COR-L47 (cell line): ENCODE measurements at regions not wholly inside any gene's neighbourhood (a gene's known extent, or its start where the extent isn't known, plus 50 kb on each side); places are given as distances from the start of the nearest gene placed in this dataset.

Source experiments
- DNase-seq: peaks from one replicate; lab custom pipeline; 2025; lab: John Stamatoyannopoulos, UW

DNA sequence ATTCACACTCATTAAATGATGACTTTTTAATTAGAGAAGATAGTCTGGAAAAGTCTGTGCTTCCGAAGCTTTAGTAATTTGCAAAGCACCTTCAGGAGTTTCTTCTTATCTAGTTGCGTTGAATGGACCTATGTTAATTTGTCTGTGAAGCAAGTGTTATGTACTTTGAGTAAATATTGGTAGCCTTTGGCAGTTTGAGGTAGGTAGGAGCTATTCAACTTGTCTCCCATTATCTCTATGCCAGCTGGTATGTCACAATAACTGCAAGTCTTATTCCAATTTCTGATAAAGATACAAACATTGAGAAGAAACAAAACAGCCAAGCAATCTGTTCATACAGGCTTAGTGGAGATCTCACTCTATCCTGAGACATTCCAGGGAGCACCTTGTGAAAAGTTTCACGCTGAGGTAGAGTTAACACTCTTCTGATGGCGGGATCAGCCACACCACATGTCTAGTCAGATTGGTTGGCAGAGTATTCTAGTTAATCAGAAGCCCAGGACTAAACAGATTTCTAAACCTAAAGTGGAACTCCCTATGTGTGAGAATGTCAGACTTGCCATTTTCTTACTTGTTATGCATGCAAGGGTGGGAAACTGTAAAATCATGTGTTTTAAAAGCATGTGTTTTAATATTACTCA is 219.8 kb upstream of the MANEA start:
- DNase-seq = no peak

DNA sequence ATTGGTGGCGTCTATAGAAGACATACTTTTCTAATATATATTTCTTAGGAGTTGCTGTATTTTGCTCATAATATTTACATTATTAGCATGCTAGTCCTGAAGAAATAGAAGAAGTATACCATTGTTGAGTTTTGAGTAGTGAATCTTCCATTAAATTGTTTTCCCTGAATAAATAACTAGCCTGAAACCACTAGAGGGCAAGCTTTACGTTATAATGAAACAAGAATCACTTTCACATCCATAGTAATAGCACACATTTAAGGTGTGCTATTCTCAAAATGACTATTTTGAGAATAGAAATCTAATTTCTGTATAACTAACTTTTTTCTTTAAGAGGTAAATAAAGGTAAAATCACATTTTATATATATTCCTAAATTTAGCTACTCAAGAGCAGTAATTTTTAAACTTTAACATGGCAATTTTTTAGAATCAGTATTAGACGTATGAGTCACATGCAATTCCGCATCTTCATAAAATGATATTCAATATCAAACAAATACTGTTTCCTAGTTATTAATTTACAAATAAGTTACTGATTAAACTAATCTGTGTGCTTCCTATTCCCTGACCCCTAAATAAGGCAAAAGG is 213.2 kb upstream of the MANEA start:
- DNase-seq = peak; percentile 33

DNA sequence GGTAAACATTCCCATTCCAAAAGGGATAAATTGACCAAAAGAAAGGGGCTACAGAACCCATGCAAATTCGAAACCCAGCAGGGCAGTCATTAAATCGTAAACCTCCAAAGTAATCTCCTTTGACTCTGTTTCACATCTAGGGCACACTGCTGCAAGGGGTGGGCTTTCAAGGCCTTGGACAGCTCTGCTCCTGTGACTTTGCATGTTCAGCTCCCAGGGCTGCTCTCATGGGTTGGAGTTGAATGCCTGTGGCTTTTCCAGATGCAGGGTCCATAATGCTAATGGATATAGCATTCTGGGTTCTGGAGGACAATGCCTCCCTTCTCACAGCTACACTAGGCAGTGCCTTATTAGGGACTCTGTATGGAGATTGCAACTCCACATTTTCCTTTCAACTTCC is 211.9 kb upstream of the MANEA start:
- no peak for DNase-seq

DNA sequence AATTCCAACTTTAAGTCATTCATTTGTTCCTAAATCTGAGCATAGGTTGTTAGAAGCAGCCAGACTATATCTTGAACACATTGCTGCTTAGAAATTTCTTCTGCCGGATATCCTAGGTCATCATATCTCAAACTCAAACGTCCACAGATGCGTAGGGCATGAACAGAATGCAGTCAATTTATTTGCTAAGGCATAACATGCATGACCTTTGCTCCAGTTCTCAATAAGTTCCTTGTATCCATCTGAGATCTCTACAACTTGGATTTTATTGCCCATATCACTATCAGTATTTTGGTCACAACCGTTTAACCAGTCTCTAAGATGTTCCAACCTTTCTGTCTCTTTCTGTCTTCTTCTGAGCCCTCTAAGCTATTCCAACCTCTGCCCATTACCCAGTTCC is 210.9 kb upstream of the MANEA start:
- DNase-seq = no peak

DNA sequence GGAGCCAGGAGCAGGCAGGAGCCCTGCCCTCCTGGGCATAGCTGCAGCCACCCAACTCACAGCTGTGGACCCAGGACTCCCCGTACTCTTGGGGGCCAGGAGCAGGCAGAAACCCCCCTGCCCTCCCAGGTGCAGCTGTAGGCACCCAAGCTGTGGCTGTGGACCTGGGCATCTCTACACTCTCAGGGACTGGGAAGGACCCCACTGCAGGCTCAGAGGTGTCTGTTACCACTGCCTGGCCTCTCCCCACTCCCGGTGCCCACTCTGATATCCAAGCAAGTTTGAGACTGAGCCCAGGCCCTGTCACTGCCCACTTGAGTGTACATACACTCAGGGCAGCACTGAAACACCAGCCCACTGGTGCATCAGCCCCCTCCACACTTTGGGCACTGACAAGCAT is 193.5 kb upstream of the MANEA start:
- DNase-seq = no peak

DNA sequence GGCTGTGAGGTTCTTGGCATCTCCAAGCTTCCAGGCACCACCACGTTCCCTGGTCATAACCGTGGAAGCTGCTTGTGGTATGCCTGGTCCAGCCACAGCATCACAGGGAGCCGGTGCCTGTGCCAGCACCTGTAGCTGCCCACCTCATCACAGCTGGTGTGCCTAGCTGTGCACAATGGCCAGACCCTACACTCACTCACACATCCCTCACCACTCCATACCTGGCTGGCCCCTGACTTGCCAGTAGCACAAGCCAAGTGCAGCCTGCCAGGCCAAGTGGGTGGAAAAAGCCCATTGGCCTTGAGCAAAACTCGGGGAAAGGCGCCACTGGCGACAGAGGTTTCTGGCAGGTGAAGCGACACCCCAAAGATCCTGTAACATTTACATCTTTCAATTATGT is 192.3 kb upstream of the MANEA start:
- no peak for DNase-seq

DNA sequence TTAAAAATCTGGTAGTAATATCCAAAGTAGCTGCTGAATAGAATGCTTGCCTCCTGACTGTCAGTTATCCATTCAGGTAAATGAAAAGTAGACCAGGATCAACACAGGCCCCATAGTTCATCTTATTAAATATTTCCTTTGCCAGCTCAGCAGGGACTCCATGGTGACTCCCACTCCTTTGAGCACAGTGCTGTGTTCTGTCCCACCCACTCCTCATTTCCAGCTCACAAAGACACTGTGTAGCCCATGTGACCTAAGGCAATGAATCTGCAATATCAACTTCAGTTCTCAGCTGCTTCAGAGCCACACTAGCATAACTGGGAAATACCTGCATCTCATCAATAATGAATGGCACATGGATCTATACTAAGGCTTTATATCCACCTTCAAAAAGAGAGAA is 189.5 kb upstream of the MANEA start:
- no peak for DNase-seq

DNA sequence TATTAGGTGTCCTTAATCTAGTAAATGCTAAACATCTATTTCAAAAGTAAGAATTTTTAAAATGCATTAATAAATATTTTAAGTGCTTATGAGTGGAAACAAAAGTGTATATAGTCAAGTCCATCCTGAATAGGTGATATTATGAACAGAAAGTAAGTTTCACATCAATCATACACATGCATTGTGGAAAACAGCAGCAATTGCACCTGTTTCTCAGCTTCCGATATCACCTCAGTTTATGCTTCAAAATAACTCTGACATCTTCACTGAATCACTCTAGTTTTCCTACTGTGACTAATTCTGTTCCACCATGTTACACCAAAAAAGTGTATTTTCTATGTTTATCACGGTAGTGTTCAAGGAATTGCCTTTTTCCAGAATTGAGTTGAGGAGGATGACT is 172.6 kb upstream of the MANEA start:
- DNase-seq = no peak

DNA sequence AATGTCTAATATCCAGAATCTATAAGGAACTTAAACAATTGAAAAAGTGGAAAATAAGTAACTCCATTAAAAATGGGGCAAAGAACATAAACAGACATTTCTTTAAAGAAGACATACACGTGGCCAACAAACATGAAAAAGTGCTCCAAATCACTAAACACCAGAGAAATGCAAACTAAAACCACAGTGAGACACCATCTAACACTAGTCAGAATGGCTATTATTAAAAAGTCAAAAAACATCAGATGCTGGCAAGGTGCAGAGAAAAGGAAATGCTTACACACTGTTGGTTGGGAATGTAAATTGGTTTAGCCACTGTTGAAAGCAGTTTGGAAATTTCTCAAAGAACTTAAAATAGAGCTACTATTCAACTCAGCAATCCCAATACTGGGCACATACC is 169.2 kb upstream of the MANEA start:
- no peak for DNase-seq

DNA sequence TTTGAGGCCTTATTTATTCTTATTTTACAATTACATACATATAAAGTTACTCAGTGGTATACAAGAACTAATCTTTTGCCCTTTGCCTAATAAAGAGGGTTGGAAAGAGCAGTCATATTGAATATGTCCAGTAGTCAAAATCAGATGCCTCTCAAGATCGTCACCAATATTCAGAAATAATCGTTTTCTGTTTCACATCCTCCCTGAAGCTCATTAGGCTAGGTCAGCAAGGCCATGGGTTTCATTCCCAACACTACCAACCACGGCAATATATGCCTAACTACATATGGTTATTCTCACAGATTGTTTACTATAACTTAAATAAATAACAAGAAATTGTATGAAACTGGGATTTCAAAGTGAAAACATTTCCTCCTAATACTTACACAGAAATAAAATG is 167.2 kb upstream of the MANEA start:
- DNase-seq = no peak

DNA sequence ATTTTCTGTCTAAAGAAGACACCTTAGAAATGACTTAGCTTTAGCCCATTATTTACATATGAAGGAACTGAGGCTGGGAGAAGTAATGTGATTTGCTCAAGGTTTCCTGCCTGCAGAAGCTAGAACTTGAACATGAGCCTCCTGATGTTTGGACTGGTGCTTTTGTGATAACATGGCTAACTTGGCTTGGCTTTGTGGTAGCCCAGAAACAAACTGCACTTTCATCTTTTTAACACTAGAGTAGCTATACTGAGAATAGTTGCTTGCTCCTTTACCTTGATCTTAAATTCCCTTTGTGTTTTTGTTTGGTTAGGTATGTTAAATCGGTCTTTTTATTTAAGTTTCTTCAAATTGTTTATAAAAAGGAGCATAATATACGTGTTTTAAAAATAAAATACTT is 163.5 kb upstream of the MANEA start:
- no peak for DNase-seq

DNA sequence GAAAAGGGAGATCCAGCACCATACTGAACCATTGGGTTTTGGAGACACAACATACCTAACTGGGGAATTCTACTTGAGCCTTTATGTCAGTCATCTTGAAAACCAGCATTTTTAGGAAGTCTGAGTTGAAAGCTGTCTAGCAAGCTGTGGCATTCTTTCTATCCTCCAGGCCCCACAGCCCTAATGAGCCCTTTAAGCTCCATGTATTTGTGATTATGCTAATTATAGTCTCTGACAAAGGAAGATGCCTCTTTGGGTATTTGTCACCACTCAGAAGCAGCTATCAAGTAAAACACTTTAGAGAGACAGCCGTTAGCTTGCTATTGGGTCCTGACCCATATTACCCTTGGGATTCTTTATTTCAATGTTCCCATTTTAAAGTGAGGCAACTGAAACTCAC is 159.5 kb upstream of the MANEA start:
- DNase-seq = peak; percentile 4

DNA sequence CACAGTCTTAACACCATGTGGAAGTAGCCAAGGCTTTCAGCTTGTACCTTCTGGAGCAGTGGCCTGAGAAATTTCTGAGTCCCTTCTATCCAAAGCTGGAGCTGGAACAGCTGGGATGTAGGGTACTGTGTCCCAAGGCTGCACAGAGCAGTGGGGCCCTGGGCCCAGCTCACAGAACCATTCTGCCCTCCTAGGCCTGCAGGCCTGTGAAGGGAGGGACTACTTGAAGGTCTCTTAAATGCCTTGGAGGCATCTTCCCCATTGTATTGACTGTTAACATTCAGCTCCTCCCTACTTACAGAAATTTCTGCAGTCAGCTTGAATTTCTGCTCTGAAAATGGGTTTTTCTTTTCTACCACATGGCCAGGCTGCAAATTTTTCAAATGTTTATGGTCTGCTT is 156.5 kb upstream of the MANEA start:
- no peak for DNase-seq

DNA sequence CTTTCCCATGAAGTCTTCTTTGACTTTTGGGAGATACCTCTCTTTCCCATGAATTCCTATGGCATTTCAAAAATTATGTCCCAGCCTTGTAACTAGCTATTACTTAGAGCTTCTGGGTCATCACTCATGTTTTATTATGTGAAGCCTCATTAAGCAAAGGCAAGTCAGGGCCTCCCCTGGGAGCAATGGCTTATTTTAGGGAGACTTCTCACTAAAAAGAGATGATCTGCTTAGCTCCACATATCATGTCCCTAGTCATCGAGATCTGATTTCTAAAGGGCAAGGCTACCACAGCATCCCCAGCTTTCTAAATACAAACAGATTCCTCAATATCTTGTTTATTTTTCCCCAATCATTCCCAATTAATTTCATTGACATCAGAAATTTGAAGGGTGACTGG is 154.0 kb upstream of the MANEA start:
- DNase-seq = no peak

DNA sequence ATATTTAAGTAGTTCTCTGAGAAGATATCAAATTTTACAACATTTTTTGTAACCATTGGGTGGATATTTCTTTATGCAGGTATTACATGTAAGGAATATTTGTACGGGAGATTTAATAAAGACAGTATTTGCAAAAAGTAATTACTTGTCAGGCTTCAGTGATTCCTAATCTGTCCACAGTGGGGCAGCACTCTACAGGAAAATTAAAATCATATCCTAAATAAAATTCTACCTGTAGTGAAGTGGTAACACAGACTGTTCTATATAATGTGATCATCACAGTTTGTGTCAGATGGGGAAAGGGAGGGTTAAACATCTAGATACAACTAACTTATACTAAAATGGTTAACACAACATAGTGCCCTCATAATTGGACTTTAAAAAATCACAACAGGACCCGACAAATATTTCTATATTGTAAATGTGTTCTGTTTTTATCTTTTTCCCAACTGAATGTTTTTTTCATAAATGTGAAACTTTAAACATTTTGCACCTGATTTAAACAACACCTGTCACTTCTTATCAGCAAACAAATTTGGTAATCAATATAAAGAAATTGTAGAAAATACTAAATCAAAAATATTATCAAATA is 145.6 kb upstream of the MANEA start:
- peak; percentile 29 for DNase-seq

DNA sequence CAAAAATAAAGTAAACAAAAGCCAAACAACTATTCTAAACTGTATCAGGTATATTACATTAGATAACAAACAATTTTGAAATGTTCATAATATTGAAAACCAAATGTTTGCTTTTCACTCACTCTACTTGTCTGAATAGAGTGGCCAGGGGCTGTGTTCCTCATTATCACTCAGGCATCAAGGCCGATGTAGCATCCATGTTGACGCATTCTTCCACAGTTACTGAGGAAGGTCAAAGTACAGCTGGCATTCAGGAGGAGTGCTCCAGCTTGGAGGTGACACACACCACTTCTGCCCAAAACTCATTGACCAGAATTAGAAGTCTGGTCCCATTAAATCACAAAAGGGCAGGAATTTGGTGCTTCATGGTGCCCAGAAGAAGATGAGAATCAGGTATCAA is 137.6 kb upstream of the MANEA start:
- DNase-seq = no peak

DNA sequence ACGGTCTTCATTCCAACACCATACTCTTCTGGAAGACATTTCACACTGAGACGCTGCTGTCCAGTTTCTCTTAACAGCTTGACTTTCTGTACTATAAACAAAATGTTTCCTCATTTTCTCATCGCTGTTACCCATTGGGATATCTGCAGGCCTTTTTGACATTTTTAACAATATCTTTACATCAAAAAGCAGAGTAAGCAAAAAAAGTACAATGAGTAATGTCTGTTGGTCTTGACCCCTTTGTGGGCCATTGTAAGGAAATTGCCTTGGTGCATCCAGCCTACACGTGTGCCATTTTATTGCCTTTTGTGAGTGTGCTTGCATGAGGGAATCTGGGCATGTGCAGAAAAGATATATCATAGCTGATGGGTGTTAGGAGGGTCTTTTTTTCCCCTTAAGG is 129.1 kb upstream of the MANEA start:
- no peak for DNase-seq

DNA sequence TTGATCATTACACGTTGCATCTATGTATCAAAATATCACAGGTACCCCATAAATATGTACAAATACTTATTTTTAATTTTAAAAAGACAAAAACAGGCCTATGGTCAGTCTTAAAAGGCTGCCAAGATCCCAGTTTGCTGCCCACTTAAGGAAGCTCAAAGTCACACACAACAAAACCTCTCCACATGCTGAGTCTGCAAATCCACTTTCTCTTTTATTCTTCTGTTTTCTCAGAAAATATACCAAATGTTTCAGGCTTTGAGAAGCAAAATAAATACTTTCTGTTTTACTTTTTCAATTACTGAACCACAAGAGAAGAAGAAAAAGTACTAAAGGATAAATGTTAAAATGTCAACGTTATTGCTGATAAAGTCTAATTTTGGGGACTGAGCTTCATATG is 107.8 kb upstream of the MANEA start:
- DNase-seq = no peak

DNA sequence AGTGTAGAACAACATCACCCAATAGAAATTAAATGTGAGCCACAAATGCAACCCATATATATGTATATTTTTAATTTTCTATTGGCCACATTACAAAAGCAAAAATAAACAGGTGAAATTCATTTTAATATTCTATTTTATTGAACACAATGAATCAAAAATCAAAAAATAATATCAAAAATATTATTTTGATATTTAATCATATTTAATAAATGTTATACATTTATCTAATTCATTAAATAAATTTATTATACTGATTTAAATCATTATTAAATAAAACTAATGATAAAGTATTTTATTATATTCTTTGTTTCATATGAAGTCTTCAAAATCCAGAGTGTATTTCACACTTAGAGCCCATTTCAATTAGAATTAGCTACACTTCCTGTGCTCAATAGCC is 98.4 kb upstream of the MANEA start:
- no peak for DNase-seq

DNA sequence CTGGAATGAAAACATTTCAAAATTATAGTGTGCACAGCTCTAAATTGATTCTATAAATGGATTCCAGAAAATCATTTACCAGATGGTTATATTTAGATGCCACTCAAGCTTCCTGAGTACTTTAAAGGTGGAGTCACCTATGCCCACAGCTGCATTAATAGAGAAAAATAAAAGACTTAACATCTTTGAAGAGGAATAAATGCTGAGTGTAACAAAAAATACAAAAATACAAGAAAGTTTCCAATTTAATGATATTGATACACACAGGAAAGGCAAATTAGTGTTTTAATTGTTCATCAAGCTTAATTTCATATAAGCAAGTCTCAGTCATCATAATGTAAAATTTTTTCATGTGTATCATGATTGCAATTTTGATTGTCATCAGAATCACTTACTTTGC is 89.5 kb upstream of the MANEA start:
- DNase-seq = no peak

DNA sequence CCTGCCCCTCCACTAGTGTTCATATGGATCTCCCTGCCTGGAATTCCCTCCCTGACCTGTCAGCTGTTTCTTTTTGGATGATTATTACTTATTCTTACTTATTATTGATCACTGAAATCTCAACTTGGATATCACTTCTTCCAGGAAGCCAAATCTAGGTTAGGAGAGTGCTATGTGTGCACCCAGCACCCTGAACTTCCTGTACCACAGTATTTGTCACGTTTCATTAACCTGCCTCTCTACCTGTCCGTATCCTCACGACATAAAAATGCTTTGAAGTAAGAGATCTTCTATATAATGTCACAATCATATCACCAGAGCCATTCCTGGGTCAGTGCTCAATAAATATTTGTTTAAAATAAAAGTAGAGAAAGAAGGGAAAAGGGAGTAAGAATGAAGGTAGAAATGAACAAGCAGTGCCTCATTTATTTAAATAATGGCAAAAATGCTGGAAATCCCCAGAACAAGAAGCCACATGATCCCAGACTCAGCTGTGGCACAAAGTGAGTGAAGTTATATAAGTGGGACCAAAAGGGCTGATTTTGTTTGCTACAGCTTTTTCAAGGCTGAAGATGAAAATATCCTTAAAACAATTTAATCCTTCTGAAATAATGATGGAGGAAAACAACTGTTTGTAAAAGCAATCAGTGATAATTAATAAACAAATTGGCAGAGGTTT is 88.0 kb upstream of the MANEA start:
- no peak for DNase-seq

DNA sequence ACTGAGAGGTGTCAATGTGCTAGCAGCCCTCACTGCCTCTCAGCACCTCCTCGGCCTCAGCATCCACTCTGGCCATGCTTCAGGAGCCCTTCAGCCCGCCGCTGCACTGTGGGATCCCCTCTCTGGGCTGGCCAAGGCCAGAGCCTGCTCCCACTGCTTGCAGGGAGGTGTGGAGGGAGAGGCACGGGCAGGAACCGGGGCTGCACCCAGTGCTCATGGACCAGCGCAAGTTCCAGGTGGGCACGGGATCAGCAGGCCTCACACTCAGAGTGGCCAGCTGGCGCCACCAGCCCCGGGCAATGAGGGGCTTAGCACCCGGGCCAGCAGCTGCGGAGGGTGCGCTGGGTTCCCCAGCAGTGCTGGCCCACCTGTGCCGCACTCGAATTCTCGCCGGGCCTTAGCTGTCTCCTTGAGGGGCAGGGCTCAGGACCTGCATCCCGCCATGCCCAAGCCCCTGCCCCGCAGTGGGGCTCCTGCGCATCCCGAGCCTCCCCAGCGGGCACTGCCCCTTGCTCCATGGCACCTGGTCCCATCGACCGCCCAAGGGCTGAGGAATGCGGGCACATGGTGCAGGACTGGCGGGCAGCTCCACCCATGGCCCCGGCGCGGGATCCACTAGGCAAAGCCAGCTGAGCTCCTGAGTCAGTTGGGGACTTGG is 80.4 kb upstream of the MANEA start:
- no peak for DNase-seq
